DLD1 (cell line): ENCODE measurements at regions not wholly inside any gene's neighbourhood (a gene's known extent, or its start where the extent isn't known, plus 50 kb on each side); places are given as distances from the start of the nearest gene placed in this dataset.

Experiments used
- in situ Hi-C: cut with HindIII; loops from 2 replicates; pipeline ENCODE4 v1.10.0; 2017; ENCODE audit warnings: low sequenced_read_pairs

GRCh38 chr17:74148901-74149596, 54.4 kb upstream of the RPL38 start:
- in situ Hi-C loops, result no loop called here

GRCh38 chr17:74149597-74150427, 53.7 kb upstream of the RPL38 start:
- in situ Hi-C loops, result no loop called here

- in situ Hi-C loops, result no loop called here
Observed at GRCh38 chr17:74150428-74151025, 53.0 kb upstream of the RPL38 start.

- in situ Hi-C loops, result no loop called here
Observed at GRCh38 chr17:74151551-74152315, 51.7 kb upstream of the RPL38 start.

- in situ Hi-C loops, result no loop called here
Observed at GRCh38 chr17:74152591-74153455, 50.7 kb upstream of the RPL38 start.

- in situ Hi-C loops, result no loop called here
Observed at GRCh38 chr17:74153456-74153810, 50.0 kb upstream of the RPL38 start.
